A549 (cell line): ENCODE measurements at regions not wholly inside any gene's neighbourhood (a gene's known extent, or its start where the extent isn't known, plus 50 kb on each side); places are given as distances from the start of the nearest gene placed in this dataset.

Source experiments
- ATAC-seq, 2 experiments: fragments of 200-7000 bp in 1 of 2; fragments of >200 bp in 1 of 2; cut with Nextera tagmentation in 1 of 2; cut with Tn5 transposase in 1 of 2; 3 replicates each; pipeline versions ENCODE4 v1.8.0 to v1.9.1; 2018 to 2020; ENCODE audit warnings: mild to moderate bottlenecking in 1 of 2, moderate library complexity in 1 of 2
- CTCF ChIA-PET: fragments of 300-600 bp; sonication (Branson Sonifier 250); formaldehyde crosslinking; extraction: SDS; loops from one replicate; lab custom pipeline; 2021; ENCODE audit warnings: antibody characterized with exemption, inconsistent platforms; lab: Yijun Ruan, JAX
- POLR2A ChIA-PET: fragments of 350-600 bp; formaldehyde crosslinking; extraction: SDS; loops from one replicate; lab custom pipeline; 2021; ENCODE audit warnings: antibody characterized with exemption, inconsistent platforms; lab: Yijun Ruan, JAX
- DNase-seq, 2 experiments: peaks; one replicate each; pipeline versions ENCODE4 v3.0.0 to v3.0.0-alpha.2; 2011 to 2016; ENCODE audit warnings: low read depth in 1 of 2, low spot score in 1 of 2
- FAIRE-seq: peaks from 2 replicates; lab custom pipeline; 2011; peaks lifted over from hg19 to GRCh38; lab: Jason Lieb, UNC
- H3K27ac ChIP-seq, 2 experiments: fragments of >200 bp; sonication (Bioruptor Twin); formaldehyde crosslinking; 3 replicates each; pipeline ENCODE4 v1.5.1; 2016 to 2017
- H3K4me1 ChIP-seq: fragments of >200 bp; sonication (Bioruptor Twin); formaldehyde crosslinking; 3 replicates; pipeline ENCODE4 v1.6.1; 2016
- H3K4me2 ChIP-seq: fragments of >200 bp; sonication (Bioruptor Twin); formaldehyde crosslinking; 3 replicates; pipeline ENCODE4 v1.6.1; 2016
- H3K4me3 ChIP-seq: fragments of >200 bp; sonication (Bioruptor Twin); formaldehyde crosslinking; 3 replicates; pipeline ENCODE4 v1.5.1; 2016
- H3K9me3 ChIP-seq: fragments of >200 bp; sonication (Bioruptor Twin); formaldehyde crosslinking; 3 replicates; pipeline ENCODE4 v1.6.1; 2016
- BCL3 ChIP-seq: fragments of >200 bp; sonication (Bioruptor Twin); formaldehyde crosslinking; IDR thresholded peaks from 3 replicates; pipeline ENCODE4 v1.6.1; 2016
- CBX8 ChIP-seq: fragments of 200-600 bp; sonication (generic); IDR thresholded peaks from 2 replicates; pipeline ENCODE4 v1.6.1; 2016
- CTCF ChIP-seq: fragments of >200 bp; sonication (Bioruptor Twin); formaldehyde crosslinking; IDR thresholded peaks from 3 replicates; pipeline ENCODE4 v1.5.1; 2016
- ELK1 ChIP-seq: fragments of 150-350 bp; IDR thresholded peaks from 2 replicates; pipeline ENCODE4 v1.6.1; 2014; ENCODE audit warnings: low read depth, mild to moderate bottlenecking, low read length
- EP300 ChIP-seq, 2 experiments: fragments of >200 bp; sonication (Bioruptor Twin); formaldehyde crosslinking; IDR thresholded peaks; 2 replicates in 1 of 2; 3 replicates in 1 of 2; pipeline ENCODE4 v1.6.1; 2016 to 2017
- FOXS1 ChIP-seq: fragments of 250-450 bp; sonication (Bioruptor Pico); IDR thresholded peaks from 2 replicates; pipeline ENCODE4 v1.5.0; 2020; ENCODE audit warnings: mild to moderate bottlenecking, moderate library complexity
- HEYL ChIP-seq: fragments of 250-450 bp; sonication (Bioruptor Pico); IDR thresholded peaks from 2 replicates; pipeline ENCODE4 v1.8.0; 2021; ENCODE audit warnings: mild to moderate bottlenecking, moderate library complexity
- HOXA7 ChIP-seq: fragments of 250-450 bp; sonication (Bioruptor Pico); IDR thresholded peaks from 2 replicates; pipeline ENCODE4 v1.5.0; 2020; ENCODE audit warnings: mild to moderate bottlenecking, moderate library complexity
- HOXB5 ChIP-seq: fragments of 250-450 bp; sonication (Bioruptor Pico); IDR thresholded peaks from 2 replicates; pipeline ENCODE4 v1.5.0; 2020; ENCODE audit warnings: mild to moderate bottlenecking, moderate library complexity
- JUNB ChIP-seq: fragments of >200 bp; sonication (Bioruptor Twin); formaldehyde crosslinking; IDR thresholded peaks from 2 replicates; pipeline ENCODE4 v1.6.1; 2016
- KDM5A ChIP-seq: fragments of 200-600 bp; sonication (generic); IDR thresholded peaks from 2 replicates; pipeline ENCODE4 v1.6.1; 2016; ENCODE audit warnings: antibody characterized with exemption, mild to moderate bottlenecking
- MAZ ChIP-seq: fragments of 150-350 bp; IDR thresholded peaks from 2 replicates; pipeline ENCODE4 v1.6.1; 2014; ENCODE audit warnings: antibody characterized with exemption, low read depth, low read length, borderline replicate concordance
- MYC ChIP-seq: IDR thresholded peaks from 2 replicates; pipeline ENCODE4 v1.6.1; 2012; ENCODE audit warnings: mild to moderate bottlenecking, inconsistent platforms, low read length, improper control_type of control experiment, borderline replicate concordance
- NFE2L2 ChIP-seq: fragments of 150-350 bp; conservative IDR thresholded peaks from 2 replicates; pipeline ENCODE4 v1.6.1; 2014; ENCODE audit warnings: low read length
- RAD21 ChIP-seq, 2 experiments: fragments of >200 bp in 1 of 2; sonication (Bioruptor Twin) in 1 of 2; formaldehyde crosslinking in 1 of 2; IDR thresholded peaks in 1 of 2; conservative IDR thresholded peaks in 1 of 2; 2 replicates in 1 of 2; 3 replicates in 1 of 2; pipeline ENCODE4 v1.6.1; 2012 to 2018; ENCODE audit warnings: inconsistent platforms in 1 of 2
- SMC3 ChIP-seq: fragments of >200 bp; sonication (Bioruptor Twin); formaldehyde crosslinking; IDR thresholded peaks from 3 replicates; pipeline ENCODE4 v1.6.1; 2018; ENCODE audit warnings: inconsistent platforms
- TFCP2L1 ChIP-seq: fragments of 250-450 bp; sonication (Bioruptor Pico); IDR thresholded peaks from 2 replicates; pipeline ENCODE4 v1.5.0; 2021; ENCODE audit warnings: mild to moderate bottlenecking
- TP53 ChIP-seq: fragments of 250-450 bp; sonication (Bioruptor Pico); IDR thresholded peaks from 2 replicates; pipeline ENCODE4 v1.5.0; 2021; ENCODE audit warnings: mild to moderate bottlenecking, moderate library complexity
- ZFP36 ChIP-seq: fragments of 450-650 bp; IDR thresholded peaks from 2 replicates; pipeline ENCODE4 v1.6.1; 2014; ENCODE audit warnings: borderline replicate concordance; ENCODE audit not compliant: partially characterized antibody
- WGBS: methylation state at CpG from one replicate; pipeline ENCODE4 v1.1.6; 2017; ENCODE audit errors: missing lambda C conversion rate; 5-methylcytosine and 5-hydroxymethylcytosine counted together
- TF ChIP-seq, protein P1 (sequence below): fragments of >200 bp; sonication (Bioruptor Twin); formaldehyde crosslinking; IDR thresholded peaks from 2 replicates; pipeline ENCODE4 v1.6.1; 2016
- TF ChIP-seq, protein P2 (sequence below): IDR thresholded peaks from 2 replicates; pipeline ENCODE4 v1.6.1; 2012
- TF ChIP-seq, protein P3 (sequence below): fragments of 250-450 bp; sonication (Bioruptor Pico); IDR thresholded peaks from 2 replicates; pipeline ENCODE4 v1.5.0; 2020; ENCODE audit warnings: low read depth, mild to moderate bottlenecking, moderate library complexity

- Histone ChIP-seq H3K9me3 (no peaks in the 10 kb centered on the region; the same call in 2 of the 3 replicates), H3K4me1 (peaks cover 2% of the 10 kb centered on the region; the same call in 1 of the 3 replicates), H3K4me3 (no peak overlapping the region), H3K27ac (no peak overlapping the region), H3K4me2 (no peak overlapping the region)
- CTCF ChIA-PET: interaction anchor here (0.5 kb wide), 1 partner anchor 204 kb away, joined by 3 read pairs; no protein-coding TSS in a partner anchor
- 79% methylated on average over 3 of the region's 3 CpGs for WGBS
- ATAC-seq: no peak
- POLR2A ChIA-PET: no interaction called here
- TF ChIP-seq SMC3 (no peak), EP300 (IDR thresholded peaks at IDR 0.05) (no peak)
- TF ChIP-seq, protein P1, sequence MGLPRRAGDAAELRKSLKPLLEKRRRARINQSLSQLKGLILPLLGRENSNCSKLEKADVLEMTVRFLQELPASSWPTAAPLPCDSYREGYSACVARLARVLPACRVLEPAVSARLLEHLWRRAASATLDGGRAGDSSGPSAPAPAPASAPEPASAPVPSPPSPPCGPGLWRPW: no peak
- no peak for FAIRE-seq
- no peak for DNase-seq
Measured at GRCh38 chr1:20416706-20417105, 69.3 kb downstream of the CAMK2N1 start.

DNA sequence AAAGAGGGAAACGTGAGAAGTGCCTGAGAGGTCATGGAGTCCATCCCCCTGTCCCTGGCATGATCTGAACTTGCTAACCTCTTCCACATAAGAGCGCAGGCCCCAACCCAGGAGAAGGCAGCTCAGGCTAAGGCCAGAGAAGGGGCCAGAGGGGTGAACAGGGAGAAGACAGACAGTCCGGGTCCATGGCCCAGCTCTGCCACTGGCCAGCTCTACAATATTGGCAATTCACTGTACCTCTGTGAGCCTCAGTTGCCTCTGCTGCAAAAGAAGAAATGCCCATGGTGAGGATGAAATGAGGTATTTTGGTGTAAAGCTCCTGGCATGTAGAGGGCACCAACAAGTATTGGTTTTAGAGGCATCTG, 72.3 kb downstream of the CAMK2N1 start:
- DNase-seq: no peak

DNA sequence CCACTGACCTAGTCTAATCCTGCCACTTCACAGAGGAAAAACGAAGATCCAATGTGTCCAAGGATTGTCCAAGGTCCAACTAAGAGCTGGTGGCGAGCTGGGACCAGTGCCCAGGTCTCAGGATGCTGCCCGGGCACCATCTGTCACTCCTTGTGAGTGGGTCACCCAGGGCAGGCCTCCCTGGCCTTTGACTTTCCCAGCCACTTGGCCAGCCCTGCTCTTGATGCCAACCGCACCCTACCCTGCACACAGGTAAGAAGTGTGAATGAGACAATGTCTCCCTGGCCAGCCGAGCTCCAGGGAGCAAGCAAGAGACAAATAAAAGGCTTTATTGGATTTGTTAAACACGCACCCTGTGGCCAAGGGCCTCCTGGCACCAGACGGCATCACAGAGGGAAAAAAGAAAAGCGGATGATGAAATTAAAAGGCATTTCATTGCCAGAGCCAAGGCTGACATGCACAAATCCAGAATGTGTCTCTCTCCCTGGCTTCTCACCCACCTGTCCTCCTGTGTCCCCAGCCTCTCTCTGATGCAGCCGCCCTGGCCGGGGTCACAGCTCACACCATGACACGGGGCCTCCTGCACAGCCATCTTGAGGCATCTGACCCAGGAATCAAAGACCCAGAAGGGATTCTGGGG, 72.8 kb downstream of the CAMK2N1 start:
- ATAC-seq: no peak
- WGBS: 75% methylated on average over 11 of the region's 11 CpGs
- DNase-seq: no peak
- no peak overlapping the region for H3K4me2 ChIP-seq
- ChIA-PET POLR2A (no interaction called here), CTCF (interaction anchor here (0.8 to 2.2 kb wide), 3 partner anchors 17 to 201 kb away, joined by 3 to 8 read pairs (median 3); no protein-coding TSS in a partner anchor)
- FAIRE-seq: no peak
- no peak overlapping the region for H3K4me3 ChIP-seq
- peak overlapping the region in 1 of 2 experiments; percentile 39; a peak in 1 of 6 replicates for H3K27ac ChIP-seq
- H3K4me1 ChIP-seq: peaks cover 13% of the 10 kb centered on the region
- no peaks in the 10 kb centered on the region for H3K9me3 ChIP-seq
- TF ChIP-seq MAZ (no peak), RAD21 (conservative IDR thresholded peaks at IDR 0.05 in 1 of 2, IDR thresholded peaks at IDR 0.05 in 1 of 2) (no peak), TFCP2L1 (CRISPR knock-in tag) (no peak), CBX8 (no peak), ZFP36 (no peak), FOXS1 (CRISPR knock-in tag) (no peak), HOXA7 (CRISPR knock-in tag) (no peak), KDM5A (no peak), TP53 (CRISPR knock-in tag) (no peak), HOXB5 (CRISPR knock-in tag) (no peak), ELK1 (no peak), MYC (no peak)
- TF ChIP-seq, protein P2, sequence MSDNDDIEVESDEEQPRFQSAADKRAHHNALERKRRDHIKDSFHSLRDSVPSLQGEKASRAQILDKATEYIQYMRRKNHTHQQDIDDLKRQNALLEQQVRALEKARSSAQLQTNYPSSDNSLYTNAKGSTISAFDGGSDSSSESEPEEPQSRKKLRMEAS: no peak
- TF ChIP-seq, protein P3, sequence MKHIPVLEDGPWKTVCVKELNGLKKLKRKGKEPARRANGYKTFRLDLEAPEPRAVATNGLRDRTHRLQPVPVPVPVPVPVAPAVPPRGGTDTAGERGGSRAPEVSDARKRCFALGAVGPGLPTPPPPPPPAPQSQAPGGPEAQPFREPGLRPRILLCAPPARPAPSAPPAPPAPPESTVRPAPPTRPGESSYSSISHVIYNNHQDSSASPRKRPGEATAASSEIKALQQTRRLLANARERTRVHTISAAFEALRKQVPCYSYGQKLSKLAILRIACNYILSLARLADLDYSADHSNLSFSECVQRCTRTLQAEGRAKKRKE (CRISPR knock-in tag): no peak

More for the DNA sequence above, 72.3 kb downstream of the CAMK2N1 start:
- FAIRE-seq (no peak), ATAC-seq (no peak)
- Histone ChIP-seq H3K4me3 (no peak overlapping the region), H3K9me3 (no peaks in the 10 kb centered on the region), H3K4me1 (peaks cover 13% of the 10 kb centered on the region), H3K4me2 (no peak overlapping the region), H3K27ac (0 out of 6 replicates have a peak overlapping the region, but pooled peaks of 1 of the 2 experiments have one; percentile 39)
- TF ChIP-seq BCL3: no peak
- no peak for TF ChIP-seq JUNB
- TF ChIP-seq CTCF: no peak
- no peak for TF ChIP-seq CBX8
- TF ChIP-seq TP53 (CRISPR knock-in tag): no peak
- no peak for TF ChIP-seq HEYL (CRISPR knock-in tag)
- no peak for TF ChIP-seq NFE2L2
- ChIA-PET CTCF (interaction anchor here (0.8 to 2.2 kb wide), 3 partner anchors 16 to 201 kb away, joined by 3 to 8 read pairs (median 3); no protein-coding TSS in a partner anchor), POLR2A (no interaction called here)
- WGBS: 65% methylated on average over 3 of the region's 3 CpGs
